Mesenchymal stem cell (in vitro differentiated cells and primary cell): ENCODE measurements at regions not wholly inside any gene's neighbourhood (a gene's known extent, or its start where the extent isn't known, plus 50 kb on each side); places are given as distances from the start of the nearest gene placed in this dataset.
A peak's percentile ranks its signal among the peaks of the same experiment; 100 is the strongest.

Source experiments
- DNase-seq: peaks from one replicate; pipeline ENCODE4 v3.0.0-alpha.2; 2013
- H2AFZ ChIP-seq: one replicate; pipeline ENCODE4 v1.6.1; 2013; ENCODE audit warnings: low read depth, mild to moderate bottlenecking, control low read depth, inconsistent platforms, low read length, moderate library complexity
- H2AK5ac ChIP-seq: 2 replicates; pipeline ENCODE4 v1.6.1; 2013; ENCODE audit warnings: low read length, moderate library complexity, mild to moderate bottlenecking, inconsistent platforms; ENCODE audit not compliant: severe bottlenecking
- H2BK120ac ChIP-seq: one replicate; pipeline ENCODE4 v1.6.1; 2013; ENCODE audit warnings: low read depth, mild to moderate bottlenecking, inconsistent platforms, low read length, moderate library complexity
- H2BK12ac ChIP-seq, 2 experiments: one replicate each; pipeline ENCODE4 v1.6.1; 2013; ENCODE audit warnings: inconsistent platforms in 2 of 2, low read length in 2 of 2, mild to moderate bottlenecking in 2 of 2, moderate library complexity in 2 of 2, control low read depth in 1 of 2
- H2BK15ac ChIP-seq: one replicate; pipeline ENCODE4 v1.6.1; 2013; ENCODE audit warnings: mild to moderate bottlenecking, low read depth, inconsistent platforms; ENCODE audit not compliant: poor library complexity, severe bottlenecking
- H2BK5ac ChIP-seq: 2 replicates; pipeline ENCODE4 v1.6.1; 2013; ENCODE audit warnings: low read depth, mild to moderate bottlenecking, low read length, control low read depth, inconsistent platforms; ENCODE audit not compliant: poor library complexity, severe bottlenecking
- H3K14ac ChIP-seq, 2 experiments: one replicate each; pipeline ENCODE4 v1.6.1; 2013; ENCODE audit warnings: inconsistent platforms in 2 of 2, low read length in 2 of 2, control low read depth in 1 of 2, mild to moderate bottlenecking in 1 of 2, moderate library complexity in 1 of 2
- H3K18ac ChIP-seq, 2 experiments: one replicate each; pipeline ENCODE4 v1.6.1; 2013; ENCODE audit warnings: inconsistent platforms in 2 of 2, low read length in 2 of 2, control low read depth in 1 of 2, low read depth in 1 of 2, mild to moderate bottlenecking in 1 of 2
- H3K23ac ChIP-seq, 2 experiments: one replicate each; pipeline ENCODE4 v1.6.1; 2013; ENCODE audit warnings: inconsistent platforms in 2 of 2, low read length in 2 of 2, mild to moderate bottlenecking in 2 of 2, moderate library complexity in 2 of 2, control low read depth in 1 of 2
- H3K27ac ChIP-seq: 2 replicates; pipeline ENCODE4 v1.5.1; 2013; ENCODE audit warnings: mild to moderate bottlenecking, moderate library complexity, low read length, control low read depth, inconsistent platforms; ENCODE audit not compliant: poor library complexity, severe bottlenecking
- H3K27me3 ChIP-seq, 2 experiments: 2 replicates each; pipeline versions ENCODE4 v1.6.1 to v1.7.0; 2013; ENCODE audit warnings: low read length in 2 of 2, mild to moderate bottlenecking in 2 of 2, moderate library complexity in 2 of 2, control low read depth in 1 of 2, inconsistent platforms in 1 of 2; ENCODE audit not compliant: control insufficient read depth in 1 of 2, insufficient read depth in 1 of 2
- H3K36me3 ChIP-seq, 2 experiments: 2 replicates each; pipeline versions ENCODE4 v1.6.1 to v1.7.0; 2013; ENCODE audit warnings: low read length in 2 of 2, control low read depth in 1 of 2, inconsistent platforms in 1 of 2, low read depth in 1 of 2, mild to moderate bottlenecking in 1 of 2; ENCODE audit not compliant: insufficient read depth in 2 of 2, control insufficient read depth in 1 of 2
- H3K4ac ChIP-seq, 2 experiments: one replicate each; pipeline ENCODE4 v1.6.1; 2013; ENCODE audit warnings: inconsistent platforms in 2 of 2, low read length in 2 of 2, mild to moderate bottlenecking in 2 of 2, moderate library complexity in 2 of 2, control low read depth in 1 of 2, low read depth in 1 of 2
- H3K4me1 ChIP-seq: 2 replicates; pipeline ENCODE4 v1.6.1; 2013; ENCODE audit warnings: low read depth, low read length, control low read depth; ENCODE audit not compliant: control insufficient read depth, insufficient read depth
- H3K4me2 ChIP-seq: 2 replicates; pipeline ENCODE4 v1.6.1; 2013; ENCODE audit warnings: low read length, mild to moderate bottlenecking, inconsistent platforms; ENCODE audit not compliant: poor library complexity, severe bottlenecking
- H3K4me3 ChIP-seq, 2 experiments: 2 replicates each; pipeline versions ENCODE4 v1.5.1 to v1.7.0; 2013; ENCODE audit warnings: low read length in 2 of 2, mild to moderate bottlenecking in 2 of 2, control low read depth in 1 of 2, low read depth in 1 of 2; ENCODE audit not compliant: insufficient read depth in 1 of 2
- H3K79me1 ChIP-seq: replicated peaks from 2 replicates; pipeline ENCODE4 v1.6.1; 2013; ENCODE audit warnings: mild to moderate bottlenecking, control low read depth, low read length, inconsistent platforms; ENCODE audit not compliant: poor library complexity, severe bottlenecking
- H3K9ac ChIP-seq: 2 replicates; pipeline ENCODE4 v1.7.0; 2013; ENCODE audit warnings: mild to moderate bottlenecking, low read length, moderate library complexity
- H3K9me3 ChIP-seq: 2 replicates; pipeline ENCODE4 v1.7.0; 2013; ENCODE audit warnings: mild to moderate bottlenecking, low read length; ENCODE audit not compliant: control insufficient read depth
- H4K8ac ChIP-seq: one replicate; pipeline ENCODE4 v1.6.1; 2013; ENCODE audit warnings: inconsistent platforms, mild to moderate bottlenecking, low read length, moderate library complexity
- H4K91ac ChIP-seq: one replicate; pipeline ENCODE4 v1.6.1; 2013; ENCODE audit warnings: mild to moderate bottlenecking, low read length, inconsistent platforms
- WGBS: methylation state at CpG from one replicate; pipeline ENCODE4 v1.1.7; 2013; ENCODE audit warnings: mixed read lengths; 5-methylcytosine and 5-hydroxymethylcytosine counted together

DNA sequence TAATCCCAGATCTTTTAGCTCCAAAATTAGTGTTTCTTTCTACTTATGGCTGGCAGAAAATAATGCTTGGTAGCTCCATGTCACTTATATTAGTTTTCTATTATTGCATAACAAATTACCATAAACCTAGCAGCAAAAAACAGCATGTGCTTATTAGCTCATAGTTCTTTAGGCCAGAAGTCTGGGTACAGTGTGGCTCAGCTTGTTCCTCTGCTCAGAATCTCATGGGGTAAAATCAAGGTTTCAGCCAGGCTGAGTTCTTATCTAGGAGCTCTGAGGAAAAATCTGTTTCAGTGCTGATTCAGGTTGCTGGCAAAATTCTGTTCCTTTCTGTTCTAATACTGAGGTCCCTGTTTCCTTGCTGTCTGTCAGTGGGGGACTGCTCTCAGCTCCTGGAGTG, 101.1 kb downstream of the CT47B1 start:
- Histone ChIP-seq H3K9ac (peak overlapping the region; percentile 56), H4K8ac (no peak overlapping the region), H3K4me2 (no peak overlapping the region), H3K27me3 (no peaks in the 10 kb centered on the region), H3K4me1 (no peaks in the 10 kb centered on the region), H3K36me3 (no peaks in the 10 kb centered on the region), H2AK5ac (no peak overlapping the region), H2AFZ (no peak overlapping the region), H3K4ac (no peak overlapping the region), H3K4me3 (no peak overlapping the region), H2BK15ac (no peak overlapping the region), H3K9me3 (no peaks in the 10 kb centered on the region), H3K27ac (no peak overlapping the region), H3K79me1 (no peaks in the 10 kb centered on the region), H3K18ac (no peak overlapping the region), H2BK12ac (no peak overlapping the region), H3K14ac (no peak overlapping the region), H4K91ac (no peak overlapping the region), H2BK5ac (no peak overlapping the region), H2BK120ac (no peak overlapping the region), H3K23ac (no peak overlapping the region)
- DNase-seq: no peak

DNA sequence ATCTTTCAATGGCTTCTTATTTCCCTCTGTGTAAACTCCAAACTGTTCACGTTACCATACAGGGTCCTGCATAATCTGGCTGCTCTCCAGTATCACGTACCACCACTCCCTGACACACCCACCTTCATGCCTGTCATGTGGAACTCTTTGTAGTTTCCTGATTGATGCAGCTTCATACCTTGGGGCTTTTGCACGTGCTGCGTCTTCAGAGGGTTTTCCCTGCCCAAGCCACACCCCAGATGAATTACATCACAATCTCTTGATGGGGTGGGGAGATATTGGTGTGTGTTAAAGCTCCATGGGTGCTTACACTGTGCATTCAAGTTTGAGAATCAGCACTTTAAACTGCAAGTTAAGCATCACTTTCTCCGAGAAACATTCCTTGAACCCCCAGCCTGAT, 101.9 kb downstream of the CT47B1 start:
- no peak overlapping the region for H2BK15ac ChIP-seq
- H2BK5ac ChIP-seq: no peak overlapping the region
- H3K4ac ChIP-seq: no peak overlapping the region
- H3K23ac ChIP-seq: no peak overlapping the region
- H3K36me3 ChIP-seq: no peaks in the 10 kb centered on the region
- WGBS: 96% methylated on average over 5 of the region's 5 CpGs
- H2BK12ac ChIP-seq: no peak overlapping the region
- H3K4me2 ChIP-seq: no peak overlapping the region
- H3K4me1 ChIP-seq: peaks cover 2% of the 10 kb centered on the region
- no peak overlapping the region for H4K91ac ChIP-seq
- H2AK5ac ChIP-seq: no peak overlapping the region
- H2BK120ac ChIP-seq: no peak overlapping the region
- no peak overlapping the region for H3K27ac ChIP-seq
- no peaks in the 10 kb centered on the region for H3K79me1 ChIP-seq
- no peak overlapping the region for H3K14ac ChIP-seq
- no peak overlapping the region for H2AFZ ChIP-seq
- no peak overlapping the region for H3K18ac ChIP-seq
- DNase-seq: no peak
- no peak overlapping the region for H3K4me3 ChIP-seq
- H3K9me3 ChIP-seq: no peaks in the 10 kb centered on the region
- H3K9ac ChIP-seq: no peak overlapping the region
- H3K27me3 ChIP-seq: no peaks in the 10 kb centered on the region
- H4K8ac ChIP-seq: no peak overlapping the region

DNA sequence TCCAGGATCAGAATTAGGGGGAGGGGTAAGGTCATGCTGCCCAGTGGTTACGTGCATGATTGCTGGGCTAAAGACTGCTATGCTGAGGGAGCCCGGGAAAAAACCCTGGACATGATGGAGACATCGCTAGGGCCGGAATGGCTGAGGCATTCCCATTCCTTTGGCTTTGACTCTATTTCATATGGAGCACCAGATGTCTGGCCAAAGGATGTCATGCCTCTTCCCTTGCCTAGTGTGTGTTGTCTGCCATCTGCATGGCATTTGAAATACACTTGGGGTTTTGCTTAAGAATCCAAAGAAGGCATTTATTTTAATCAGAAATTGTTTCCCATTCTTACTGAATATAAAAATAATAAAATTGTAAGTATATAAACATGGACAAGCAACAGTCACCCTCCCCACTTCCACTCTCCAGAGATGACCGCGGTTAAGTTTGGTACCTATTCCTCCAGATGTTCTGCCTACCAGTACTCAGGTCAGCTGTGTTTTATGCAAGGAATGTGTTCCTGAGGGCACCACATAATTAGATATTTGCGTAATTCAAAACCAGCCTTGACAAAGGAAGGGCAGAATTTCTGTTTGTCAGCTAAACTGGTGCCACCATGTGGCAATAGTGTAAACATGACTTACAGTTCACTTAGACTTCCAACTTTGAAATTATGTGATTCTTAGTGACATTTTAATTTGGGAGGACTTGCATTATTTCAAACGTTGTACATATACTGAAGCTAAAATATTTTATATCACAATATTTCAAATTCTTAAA, 105.9 kb downstream of the CT47B1 start:
- no peak overlapping the region for H3K4ac ChIP-seq
- peaks cover 2% of the 10 kb centered on the region for H3K4me1 ChIP-seq
- no peak overlapping the region for H3K23ac ChIP-seq
- DNase-seq: peak; percentile 17
- no peak overlapping the region for H3K14ac ChIP-seq
- no peak overlapping the region for H4K8ac ChIP-seq
- no peak overlapping the region for H2BK12ac ChIP-seq
- H4K91ac ChIP-seq: no peak overlapping the region
- no peaks in the 10 kb centered on the region for H3K36me3 ChIP-seq
- no peak overlapping the region for H3K18ac ChIP-seq
- WGBS: 69% methylated on average over 7 of the region's 8 CpGs
- H3K9me3 ChIP-seq: no peaks in the 10 kb centered on the region
- H3K4me3 ChIP-seq: no peak overlapping the region
- H3K27ac ChIP-seq: no peak overlapping the region
- H3K9ac ChIP-seq: peak overlapping the region; percentile 28
- no peaks in the 10 kb centered on the region for H3K27me3 ChIP-seq
- H2BK5ac ChIP-seq: no peak overlapping the region
- H2AFZ ChIP-seq: no peak overlapping the region
- no peak overlapping the region for H2BK15ac ChIP-seq
- no peak overlapping the region for H2AK5ac ChIP-seq
- H3K4me2 ChIP-seq: no peak overlapping the region
- H2BK120ac ChIP-seq: no peak overlapping the region
- no peaks in the 10 kb centered on the region for H3K79me1 ChIP-seq

DNA sequence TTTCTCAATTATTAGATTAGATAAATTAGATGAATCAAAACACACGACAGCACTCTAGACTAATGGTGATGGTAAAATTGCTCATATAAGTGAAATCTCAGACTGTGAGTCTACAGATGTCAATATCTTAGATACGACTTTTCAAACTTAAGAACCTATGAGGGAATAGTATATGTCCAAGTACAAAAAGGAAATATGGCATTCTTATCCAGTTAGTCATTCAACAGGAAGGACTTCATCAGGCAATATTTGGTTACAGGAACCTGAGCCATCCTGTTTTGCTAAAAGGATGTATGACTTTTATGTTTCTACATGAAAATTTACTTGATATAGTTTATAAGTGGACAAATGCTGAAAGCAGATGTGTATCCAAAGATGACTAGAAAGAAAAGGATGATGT, 107.0 kb downstream of the CT47B1 start:
- Histone ChIP-seq H2BK12ac (no peak overlapping the region), H3K18ac (no peak overlapping the region), H3K14ac (no peak overlapping the region), H2AFZ (no peak overlapping the region), H3K4ac (no peak overlapping the region), H3K4me2 (no peak overlapping the region), H4K91ac (no peak overlapping the region), H3K9me3 (no peaks in the 10 kb centered on the region), H3K79me1 (no peaks in the 10 kb centered on the region), H3K23ac (no peak overlapping the region), H2AK5ac (no peak overlapping the region), H3K36me3 (no peaks in the 10 kb centered on the region), H3K4me1 (peaks cover 2% of the 10 kb centered on the region), H2BK15ac (no peak overlapping the region), H3K4me3 (no peak overlapping the region), H2BK5ac (no peak overlapping the region), H2BK120ac (no peak overlapping the region), H3K27ac (no peak overlapping the region), H4K8ac (no peak overlapping the region), H3K27me3 (no peaks in the 10 kb centered on the region), H3K9ac (no peak overlapping the region)
- no peak for DNase-seq
- no CpG with 5 or more reads among the region's 2 CpGs for WGBS
